RWPE2 (cell line): ENCODE measurements at regions not wholly inside any gene's neighbourhood (a gene's known extent, or its start where the extent isn't known, plus 50 kb on each side); places are given as distances from the start of the nearest gene placed in this dataset.
A peak's percentile ranks its signal among the peaks of the same experiment; 100 is the strongest.

ENCODE experiments used
- ATAC-seq: fragments of 200-7000 bp; cut with Tn5 transposase; 3 replicates; pipeline ENCODE4 v1.9.1; 2021; ENCODE audit warnings: low read depth
- DNase-seq: peaks from one replicate; pipeline ENCODE4 v3.0.0-alpha.2; 2020; ENCODE audit warnings: low spot score
- H3K27ac ChIP-seq: fragments of 450-650 bp; 2 replicates; pipeline ENCODE4 v1.5.1; 2017; ENCODE audit warnings: mild to moderate bottlenecking; ENCODE audit not compliant: poor library complexity, severe bottlenecking
- H3K27me3 ChIP-seq: fragments of 250-450 bp; sonication (Bioruptor Pico); 2 replicates; pipeline ENCODE4 v1.5.1; 2021; ENCODE audit warnings: mild to moderate bottlenecking, moderate library complexity; ENCODE audit not compliant: insufficient read depth, poor library complexity, severe bottlenecking
- H3K36me3 ChIP-seq: fragments of 250-450 bp; sonication (Bioruptor Pico); 2 replicates; pipeline ENCODE4 v1.5.1; 2020; ENCODE audit warnings: low read depth, mild to moderate bottlenecking, moderate library complexity
- H3K4me1 ChIP-seq: fragments of 250-450 bp; sonication (Bioruptor Pico); 2 replicates; pipeline ENCODE4 v1.5.1; 2021; ENCODE audit warnings: mild to moderate bottlenecking, moderate library complexity; ENCODE audit not compliant: insufficient read depth, poor library complexity, severe bottlenecking
- H3K4me3 ChIP-seq: fragments of 250-450 bp; sonication (Bioruptor Pico); 2 replicates; pipeline ENCODE4 v1.5.1; 2021; ENCODE audit warnings: mild to moderate bottlenecking, moderate library complexity; ENCODE audit not compliant: severe bottlenecking
- H3K9me3 ChIP-seq: fragments of 250-450 bp; sonication (Bioruptor Pico); 2 replicates; pipeline ENCODE4 v1.5.1; 2021; ENCODE audit warnings: mild to moderate bottlenecking, moderate library complexity; ENCODE audit not compliant: severe bottlenecking
- CTCF ChIP-seq: fragments of 450-650 bp; IDR thresholded peaks from one replicate; pipeline ENCODE4 v1.5.1; 2017; ENCODE audit warnings: mild to moderate bottlenecking, moderate library complexity; ENCODE audit not compliant: poor library complexity, severe bottlenecking

- DNase-seq (no peak), ATAC-seq (no peak)
- Histone ChIP-seq H3K4me1 (peaks cover 57% of the 10 kb centered on the region), H3K36me3 (peaks cover 6% of the 10 kb centered on the region; the same call in 1 of the 2 replicates), H3K4me3 (no peak overlapping the region), H3K9me3 (peaks cover 4% of the 10 kb centered on the region), H3K27me3 (no peaks in the 10 kb centered on the region), H3K27ac (peak overlapping the region; percentile 89)
- TF ChIP-seq CTCF: no peak
Observed at GRCh38 chr15:39236375-39236774, 344.5 kb upstream of the THBS1 start.

GRCh38 chr15:39238443-39238842, 342.4 kb upstream of the THBS1 start:
- Histone ChIP-seq H3K36me3 (peaks cover 6% of the 10 kb centered on the region; the same call in 1 of the 2 replicates), H3K4me1 (peaks cover 47% of the 10 kb centered on the region), H3K4me3 (no peak overlapping the region), H3K27me3 (no peaks in the 10 kb centered on the region), H3K9me3 (no peaks in the 10 kb centered on the region), H3K27ac (peak overlapping the region; percentile 77)
- ATAC-seq (no peak), DNase-seq (no peak)
- no peak for TF ChIP-seq CTCF

GRCh38 chr15:39239562-39239961, 341.3 kb upstream of the THBS1 start:
- Histone ChIP-seq H3K27ac (peak overlapping the region; percentile 77), H3K9me3 (no peaks in the 10 kb centered on the region), H3K36me3 (peaks cover 6% of the 10 kb centered on the region; the same call in 1 of the 2 replicates), H3K4me3 (no peak overlapping the region), H3K27me3 (no peaks in the 10 kb centered on the region), H3K4me1 (peaks cover 44% of the 10 kb centered on the region)
- TF ChIP-seq CTCF: no peak
- ATAC-seq: peak; percentile 64
- DNase-seq: no peak

- Histone ChIP-seq H3K4me1 (peaks cover 28% of the 10 kb centered on the region), H3K27me3 (no peaks in the 10 kb centered on the region), H3K27ac (peak overlapping the region; percentile 77), H3K4me3 (no peak overlapping the region), H3K36me3 (no peaks in the 10 kb centered on the region), H3K9me3 (no peaks in the 10 kb centered on the region)
- DNase-seq (no peak), ATAC-seq (peak; percentile 38)
- TF ChIP-seq CTCF: no peak
Observed at GRCh38 chr15:39242345-39242744, 338.5 kb upstream of the THBS1 start.

- no peak for ATAC-seq
- TF ChIP-seq CTCF: no peak
Observed at GRCh38 chr15:39243396-39243795, 337.5 kb upstream of the THBS1 start.

More at GRCh38 chr15:39243396-39243795, 337.5 kb upstream of the THBS1 start:
- Histone ChIP-seq H3K4me3 (no peak overlapping the region), H3K9me3 (no peaks in the 10 kb centered on the region), H3K36me3 (no peaks in the 10 kb centered on the region), H3K27ac (peak overlapping the region; percentile 77), H3K27me3 (no peaks in the 10 kb centered on the region), H3K4me1 (peaks cover 39% of the 10 kb centered on the region)
- DNase-seq: no peak
